HepG2 (cell line): ENCODE measurements at regions not wholly inside any gene's neighbourhood (a gene's known extent, or its start where the extent isn't known, plus 50 kb on each side); places are given as distances from the start of the nearest gene placed in this dataset.

Source experiments
- ATAC-seq: fragments of 200-7000 bp; cut with Tn5 transposase; 3 replicates; pipeline ENCODE4 v1.9.1; 2020; ENCODE audit warnings: mild to moderate bottlenecking, moderate library complexity
- BruUV-seq: library from RNA; stranded (reverse); fragments of 400-500 nt; replicated peaks from 2 replicates; lab custom pipeline; 2021; lab: Mats Ljungman, UMichigan
- CTCF ChIA-PET: fragments of 300-600 bp; formaldehyde crosslinking; extraction: SDS; loops from one replicate; lab custom pipeline; 2021; ENCODE audit warnings: low total read pairs, inconsistent platforms, low intra/inter-chr PET ratio; lab: Yijun Ruan, JAX
- POLR2A ChIA-PET: fragments of 350-600 bp; sonication (Branson Sonifier 250); formaldehyde crosslinking; loops from one replicate; lab custom pipeline; 2020; ENCODE audit warnings: antibody characterized with exemption, inconsistent platforms; lab: Yijun Ruan, JAX
- DNase-seq: peaks from one replicate; pipeline ENCODE4 v3.0.0-alpha.2; 2015; ENCODE audit warnings: low spot score
- FAIRE-seq: peaks from 3 replicates; lab custom pipeline; 2011; peaks lifted over from hg19 to GRCh38; lab: Jason Lieb, UNC
- H2AFZ ChIP-seq: one replicate; pipeline ENCODE4 v1.6.1; 2011; ENCODE audit warnings: low read length, inconsistent platforms
- H3K27ac ChIP-seq: fragments of 300-600 bp; 3 replicates; pipeline ENCODE4 v1.8.0; 2011; ENCODE audit warnings: mixed run types, mild to moderate bottlenecking, mixed read lengths, low read length, inconsistent platforms; ENCODE audit not compliant: insufficient read depth; ENCODE audit errors: extremely low read length
- H3K27me3 ChIP-seq, 2 experiments: fragments of 200-600 bp in 1 of 2; 2 replicates in 1 of 2; 3 replicates in 1 of 2; pipeline versions ENCODE4 v1.6.0 to v1.8.0; 2011; ENCODE audit warnings: low read length in 2 of 2, mild to moderate bottlenecking in 2 of 2, moderate library complexity in 2 of 2, inconsistent platforms in 1 of 2; ENCODE audit not compliant: insufficient read depth in 2 of 2, control insufficient read depth in 1 of 2
- H3K36me3 ChIP-seq, 2 experiments: fragments of 200-600 bp in 1 of 2; replicated peaks in 1 of 2; 2 replicates in 1 of 2; 3 replicates in 1 of 2; pipeline versions ENCODE4 v1.5.1 to v1.8.0; 2011; ENCODE audit warnings: low read length in 2 of 2, inconsistent platforms in 1 of 2; ENCODE audit not compliant: insufficient read depth in 2 of 2, control insufficient read depth in 1 of 2
- H3K4me1 ChIP-seq: 2 replicates; pipeline ENCODE4 v1.5.1; 2012; ENCODE audit warnings: low read length, inconsistent platforms; ENCODE audit not compliant: insufficient read depth
- H3K4me2 ChIP-seq: 2 replicates; pipeline ENCODE4 v1.6.0; 2011; ENCODE audit warnings: low read depth, low read length, inconsistent platforms
- H3K4me3 ChIP-seq, 3 experiments: fragments of 200-600 bp in 1 of 3; sonication (generic), shearing (Covaris generic) in 1 of 3; replicated peaks in 1 of 3; 2 replicates each; pipeline ENCODE4 v1.5.1; 2011 to 2016; ENCODE audit warnings: low read length in 3 of 3, inconsistent platforms in 2 of 3, low read depth in 2 of 3, mild to moderate bottlenecking in 2 of 3, control low read depth in 1 of 3, mixed read lengths in 1 of 3; ENCODE audit not compliant: insufficient read depth in 1 of 3
- H3K79me2 ChIP-seq: one replicate; pipeline ENCODE4 v1.6.1; 2011; ENCODE audit warnings: low read length, inconsistent platforms; ENCODE audit not compliant: insufficient read depth
- H3K9ac ChIP-seq: 2 replicates; pipeline ENCODE4 v1.6.0; 2011; ENCODE audit warnings: mild to moderate bottlenecking, low read depth, low read length, inconsistent platforms; ENCODE audit not compliant: insufficient read depth
- H3K9me3 ChIP-seq: 2 replicates; pipeline ENCODE4 v1.5.1; 2012; ENCODE audit warnings: mild to moderate bottlenecking, low read length
- H4K20me1 ChIP-seq: 2 replicates; pipeline ENCODE4 v1.6.0; 2011; ENCODE audit warnings: inconsistent platforms, mild to moderate bottlenecking, low read length, moderate library complexity; ENCODE audit not compliant: insufficient read depth
- CEBPG ChIP-seq: IDR thresholded peaks from 2 replicates; pipeline ENCODE4 v1.6.1; 2016
- EZH2 ChIP-seq: conservative IDR thresholded peaks from 2 replicates; pipeline ENCODE4 v1.6.1; 2012; ENCODE audit warnings: mild to moderate bottlenecking, low read depth, low read length, moderate library complexity
- GTF2F1 ChIP-seq: fragments of 150-350 bp; IDR thresholded peaks from 2 replicates; pipeline ENCODE4 v1.6.1; 2014; ENCODE audit warnings: low read length
- GZF1 ChIP-seq: sonication (generic); formaldehyde crosslinking; IDR thresholded peaks from 2 replicates; pipeline ENCODE4 v1.5.1; 2020; ENCODE audit warnings: mild to moderate bottlenecking, missing genetic modification reagents
- IRX3 ChIP-seq: sonication (generic); formaldehyde crosslinking; IDR thresholded peaks from 2 replicates; pipeline ENCODE4 v1.8.1; 2023; ENCODE audit warnings: mild to moderate bottlenecking, low read depth, missing genetic modification reagents, borderline replicate concordance
- KIAA2018 ChIP-seq: sonication (generic); formaldehyde crosslinking; IDR thresholded peaks from 2 replicates; pipeline ENCODE4 v1.5.0; 2020; ENCODE audit warnings: mild to moderate bottlenecking, missing genetic modification reagents, borderline replicate concordance
- KMT2A ChIP-seq: sonication (generic); formaldehyde crosslinking; IDR thresholded peaks from 2 replicates; pipeline ENCODE4 v1.4.0; 2020; ENCODE audit warnings: missing genetic modification reagents
- MTF2 ChIP-seq: sonication (generic); formaldehyde crosslinking; IDR thresholded peaks from 2 replicates; pipeline ENCODE4 v1.5.0; 2020; ENCODE audit warnings: missing genetic modification reagents, borderline replicate concordance
- RELA ChIP-seq: sonication (generic); formaldehyde crosslinking; IDR thresholded peaks from 2 replicates; pipeline ENCODE4 v1.4.0; 2020; ENCODE audit warnings: missing genetic modification reagents
- TP53 ChIP-seq: sonication (generic); formaldehyde crosslinking; conservative IDR thresholded peaks from 2 replicates; pipeline ENCODE4 v1.4.0; 2020; ENCODE audit warnings: missing genetic modification reagents
- ZBTB44 ChIP-seq: sonication (generic); formaldehyde crosslinking; IDR thresholded peaks from 2 replicates; pipeline ENCODE4 v1.4.0; 2020; ENCODE audit warnings: missing genetic modification reagents
- ZNF326 ChIP-seq: sonication (generic); formaldehyde crosslinking; IDR thresholded peaks from 2 replicates; pipeline ENCODE4 v1.4.0; 2020; ENCODE audit warnings: missing genetic modification reagents, borderline replicate concordance
- ZNF547 ChIP-seq: sonication (generic); formaldehyde crosslinking; IDR thresholded peaks from 2 replicates; pipeline ENCODE4 v1.5.1; 2020; ENCODE audit warnings: mild to moderate bottlenecking, missing genetic modification reagents
- ZNF883 ChIP-seq: sonication (generic); formaldehyde crosslinking; IDR thresholded peaks from 2 replicates; pipeline ENCODE4 v1.5.1; 2020; ENCODE audit warnings: mild to moderate bottlenecking, missing genetic modification reagents; ENCODE audit errors: not compliant biosample characterization
- ZSCAN20 ChIP-seq: sonication (generic); formaldehyde crosslinking; IDR thresholded peaks from 2 replicates; pipeline ENCODE4 v1.4.0; 2020; ENCODE audit warnings: missing genetic modification reagents, mild to moderate bottlenecking, borderline replicate concordance
- WGBS: methylation state at CpG from one replicate; pipeline ENCODE4 v1.1.6; 2017; ENCODE audit warnings: low lambda C conversion rate; 5-methylcytosine and 5-hydroxymethylcytosine counted together
- in situ Hi-C: cut with HindIII; loops from 2 replicates; pipeline ENCODE4 v1.10.0; 2017; ENCODE audit warnings: low pct_unique_long_range_greater_than_20kb; ENCODE audit not compliant: extremely low pct_ligation_motif_present
- intact Hi-C: fragments of 100-400 bp; cut with micrococcal nuclease; formaldehyde crosslinking; loops from one replicate; pipeline ENCODE4 v1.10.0; 2022; ENCODE audit not compliant: unreplicated experiment
- TF ChIP-seq, protein P1 (sequence below): sonication (generic); formaldehyde crosslinking; IDR thresholded peaks from 2 replicates; pipeline ENCODE4 v1.4.0; 2020; ENCODE audit warnings: missing genetic modification reagents

DNA sequence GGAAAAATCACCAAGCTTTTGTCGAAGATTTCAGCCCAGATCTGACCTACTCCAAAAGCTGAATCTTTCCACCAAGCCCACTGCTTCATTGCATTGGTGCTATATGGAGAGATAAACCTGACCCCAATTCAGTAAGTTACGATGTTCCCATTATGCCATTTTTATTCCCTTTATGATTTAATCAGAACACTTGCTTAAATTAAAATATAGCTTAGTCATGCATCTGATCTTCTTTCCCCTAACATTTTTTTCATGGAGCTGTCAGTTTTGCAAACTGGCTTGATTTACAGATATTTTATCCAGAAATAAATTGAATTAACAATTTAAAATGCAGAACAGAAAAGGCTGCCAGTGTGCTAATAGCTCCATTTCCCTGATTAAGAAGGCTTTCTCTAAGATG is 503.5 kb upstream of the C1orf87 start:
- Histone ChIP-seq H3K4me1 (0 out of 2 replicates have a peak, but pooled peaks cover 11% of the 10 kb centered on the region), H3K4me2 (no peak overlapping the region), H3K36me3 (no peaks in the 10 kb centered on the region), H4K20me1 (no peaks in the 10 kb centered on the region), H3K79me2 (no peaks in the 10 kb centered on the region), H3K9ac (no peak overlapping the region), H3K4me3 (no peak overlapping the region), H2AFZ (no peak overlapping the region), H3K27me3 (no peaks in the 10 kb centered on the region), H3K27ac (no peak overlapping the region), H3K9me3 (no peaks in the 10 kb centered on the region)
- FAIRE-seq: no peak
- no TSS peak for BruUV-seq
- POLR2A ChIA-PET: no interaction called here
- no peak for ATAC-seq
- DNase-seq: no peak
- WGBS: 6% methylated on average over 2 of the region's 2 CpGs
- CTCF ChIA-PET: no interaction called here
- intact Hi-C loops: no loop called here
- in situ Hi-C loops: no loop called here
- TF ChIP-seq KMT2A (CRISPR knock-in tag): no peak
- no peak for TF ChIP-seq ZNF883
- TF ChIP-seq MTF2 (CRISPR knock-in tag): no peak
- no peak for TF ChIP-seq KIAA2018
- TF ChIP-seq TP53: no peak
- no peak for TF ChIP-seq ZNF547 (CRISPR knock-in tag)
- TF ChIP-seq GTF2F1: no peak
- no peak for TF ChIP-seq EZH2
- no peak for TF ChIP-seq IRX3 (CRISPR knock-in tag)
- no peak for TF ChIP-seq ZNF326 (CRISPR knock-in tag)
- TF ChIP-seq GZF1 (CRISPR knock-in tag): no peak
- TF ChIP-seq, protein P1, sequence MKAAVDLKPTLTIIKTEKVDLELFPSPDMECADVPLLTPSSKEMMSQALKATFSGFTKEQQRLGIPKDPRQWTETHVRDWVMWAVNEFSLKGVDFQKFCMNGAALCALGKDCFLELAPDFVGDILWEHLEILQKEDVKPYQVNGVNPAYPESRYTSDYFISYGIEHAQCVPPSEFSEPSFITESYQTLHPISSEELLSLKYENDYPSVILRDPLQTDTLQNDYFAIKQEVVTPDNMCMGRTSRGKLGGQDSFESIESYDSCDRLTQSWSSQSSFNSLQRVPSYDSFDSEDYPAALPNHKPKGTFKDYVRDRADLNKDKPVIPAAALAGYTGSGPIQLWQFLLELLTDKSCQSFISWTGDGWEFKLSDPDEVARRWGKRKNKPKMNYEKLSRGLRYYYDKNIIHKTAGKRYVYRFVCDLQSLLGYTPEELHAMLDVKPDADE (CRISPR knock-in tag): no peak
- no peak for TF ChIP-seq ZBTB44 (CRISPR knock-in tag)
- no peak for TF ChIP-seq RELA
- TF ChIP-seq CEBPG (CRISPR knock-in tag): no peak
- TF ChIP-seq ZSCAN20 (CRISPR knock-in tag): no peak
